WTC11 (cell line): ENCODE measurements at regions not wholly inside any gene's neighbourhood (a gene's known extent, or its start where the extent isn't known, plus 50 kb on each side); places are given as distances from the start of the nearest gene placed in this dataset.

ENCODE experiments used
- ATAC-seq: fragments of 200-7000 bp; cut with Tn5 transposase; 2 replicates; pipeline ENCODE4 v1.10.0; 2021; ENCODE audit warnings: mild to moderate bottlenecking, moderate library complexity
- CTCF ChIA-PET: fragments of 300-600 bp; sonication (Branson Sonifier 250); formaldehyde crosslinking; loops from one replicate; lab custom pipeline; 2021; ENCODE audit warnings: antibody characterized with exemption; lab: Charles Lee
- POLR2A ChIA-PET: fragments of 350-600 bp; sonication (Branson Sonifier 250); formaldehyde crosslinking; loops from one replicate; lab custom pipeline; 2021; ENCODE audit warnings: antibody characterized with exemption; lab: Charles Lee
- DNase-seq: peaks from one replicate; pipeline ENCODE4 v3.0.0; 2021; ENCODE audit warnings: low spot score
- H3K27ac Mint-ChIP-seq: 2 replicates; pipeline ENCODE4 v1.8.0; 2021; ENCODE audit warnings: mixed read lengths
- H3K27me3 Mint-ChIP-seq: 2 replicates; pipeline ENCODE4 v1.8.0; 2021; ENCODE audit warnings: low read depth, mild to moderate bottlenecking, moderate library complexity, mixed read lengths
- H3K36me3 Mint-ChIP-seq: 2 replicates; pipeline ENCODE4 v1.8.0; 2021; ENCODE audit warnings: mixed read lengths
- H3K4me1 Mint-ChIP-seq: 2 replicates; pipeline ENCODE4 v1.8.0; 2022; ENCODE audit warnings: mixed read lengths
- H3K4me3 Mint-ChIP-seq: 2 replicates; pipeline ENCODE4 v1.8.0; 2021; ENCODE audit warnings: mild to moderate bottlenecking, moderate library complexity, mixed read lengths
- H3K9me3 Mint-ChIP-seq: 2 replicates; pipeline ENCODE4 v1.8.0; 2021; ENCODE audit warnings: mixed read lengths
- CDX4 ChIP-seq: fragments of 250-450 bp; sonication (Bioruptor Pico); IDR thresholded peaks from 2 replicates; pipeline ENCODE4 v1.9.0; 2021; ENCODE audit warnings: moderate library complexity, mild to moderate bottlenecking, inconsistent platforms, borderline replicate concordance
- CREB1 ChIP-seq: sonication (generic); formaldehyde crosslinking; IDR thresholded peaks from 2 replicates; pipeline ENCODE4 v1.8.0; 2023; ENCODE audit warnings: mild to moderate bottlenecking, missing genetic modification reagents
- CREM ChIP-seq: sonication (generic); formaldehyde crosslinking; IDR thresholded peaks from 2 replicates; pipeline ENCODE4 v1.8.1; 2022; ENCODE audit warnings: mild to moderate bottlenecking, missing genetic modification reagents, moderate library complexity
- CTCF ChIP-seq: fragments of 200-600 bp; IDR thresholded peaks from 2 replicates; pipeline ENCODE4 v1.8.0; 2022; ENCODE audit warnings: antibody characterized with exemption
- E2F1 ChIP-seq: sonication (generic); formaldehyde crosslinking; IDR thresholded peaks from 2 replicates; pipeline ENCODE4 v1.8.0; 2022; ENCODE audit warnings: mild to moderate bottlenecking, missing genetic modification reagents
- FOXP1 ChIP-seq: sonication (generic); formaldehyde crosslinking; IDR thresholded peaks from 2 replicates; pipeline ENCODE4 v1.8.0; 2022; ENCODE audit warnings: missing genetic modification reagents, mild to moderate bottlenecking, moderate library complexity, borderline replicate concordance
- GABPB1 ChIP-seq: sonication (generic); formaldehyde crosslinking; IDR thresholded peaks from 2 replicates; pipeline ENCODE4 v1.8.1; 2023; ENCODE audit warnings: mild to moderate bottlenecking, missing genetic modification reagents
- GTF2I ChIP-seq: fragments of 250-450 bp; sonication (Bioruptor Pico); conservative IDR thresholded peaks from 2 replicates; pipeline ENCODE4 v1.4.0; 2021; ENCODE audit warnings: mild to moderate bottlenecking
- IRF2 ChIP-seq: sonication (generic); formaldehyde crosslinking; IDR thresholded peaks from 2 replicates; pipeline ENCODE4 v1.8.0; 2022; ENCODE audit warnings: low read depth, missing genetic modification reagents, borderline replicate concordance
- JAZF1 ChIP-seq: fragments of 250-450 bp; sonication (Bioruptor Pico); IDR thresholded peaks from 2 replicates; pipeline ENCODE4 v1.9.0; 2021; ENCODE audit warnings: moderate library complexity, mild to moderate bottlenecking, inconsistent platforms
- MXD4 ChIP-seq: fragments of 250-450 bp; sonication (Bioruptor Pico); IDR thresholded peaks from 2 replicates; pipeline ENCODE4 v1.8.0; 2021; ENCODE audit warnings: mild to moderate bottlenecking, moderate library complexity, borderline replicate concordance
- PREB ChIP-seq: sonication (generic); formaldehyde crosslinking; IDR thresholded peaks from 2 replicates; pipeline ENCODE4 v1.8.1; 2022; ENCODE audit warnings: mild to moderate bottlenecking, missing genetic modification reagents, moderate library complexity, borderline replicate concordance
- USF1 ChIP-seq: sonication (generic); formaldehyde crosslinking; IDR thresholded peaks from 2 replicates; pipeline ENCODE4 v1.8.0; 2022; ENCODE audit warnings: mild to moderate bottlenecking, missing genetic modification reagents
- ZNF425 ChIP-seq: fragments of 250-450 bp; sonication (Bioruptor Pico); conservative IDR thresholded peaks from 2 replicates; pipeline ENCODE4 v1.9.0; 2021; ENCODE audit warnings: mild to moderate bottlenecking
- TF ChIP-seq, protein P1 (sequence below): sonication (generic); formaldehyde crosslinking; IDR thresholded peaks from 2 replicates; pipeline ENCODE4 v1.8.1; 2023; ENCODE audit warnings: mild to moderate bottlenecking, missing genetic modification reagents, moderate library complexity
- TF ChIP-seq, protein P2 (sequence below): fragments of 250-450 bp; sonication (Bioruptor Pico); IDR thresholded peaks from 2 replicates; pipeline ENCODE4 v1.9.0; 2021; ENCODE audit warnings: mild to moderate bottlenecking, borderline replicate concordance
- TF ChIP-seq, protein P3 (sequence below): sonication (generic); formaldehyde crosslinking; IDR thresholded peaks from 2 replicates; pipeline ENCODE4 v1.8.1; 2022; ENCODE audit warnings: missing genetic modification reagents, borderline replicate concordance
- TF ChIP-seq, protein P4 (sequence below): sonication (generic); formaldehyde crosslinking; IDR thresholded peaks from 2 replicates; pipeline ENCODE4 v1.8.0; 2022; ENCODE audit warnings: mild to moderate bottlenecking, missing genetic modification reagents

- DNase-seq (no peak), ATAC-seq (no peak)
- H3K36me3 Mint-ChIP-seq = no peaks in the 10 kb centered on the region
- H3K27ac Mint-ChIP-seq = no peak overlapping the region
- no peaks in the 10 kb centered on the region for H3K27me3 Mint-ChIP-seq
- POLR2A ChIA-PET = no interaction called here
- peaks cover 4% of the 10 kb centered on the region; the same call in 1 of the 2 replicates for H3K4me1 Mint-ChIP-seq
- H3K9me3 Mint-ChIP-seq = peaks cover 14% of the 10 kb centered on the region
- CTCF ChIA-PET = no interaction called here
- H3K4me3 Mint-ChIP-seq = no peak overlapping the region
- TF ChIP-seq E2F1 (CRISPR knock-in tag) (no peak), FOXP1 (CRISPR knock-in tag) (no peak), CDX4 (CRISPR knock-in tag) (no peak), USF1 (no peak), CREB1 (CRISPR knock-in tag) (no peak), CTCF (no peak), CREM (no peak), GTF2I (no peak), IRF2 (CRISPR knock-in tag) (no peak)
- TF ChIP-seq, protein P1, sequence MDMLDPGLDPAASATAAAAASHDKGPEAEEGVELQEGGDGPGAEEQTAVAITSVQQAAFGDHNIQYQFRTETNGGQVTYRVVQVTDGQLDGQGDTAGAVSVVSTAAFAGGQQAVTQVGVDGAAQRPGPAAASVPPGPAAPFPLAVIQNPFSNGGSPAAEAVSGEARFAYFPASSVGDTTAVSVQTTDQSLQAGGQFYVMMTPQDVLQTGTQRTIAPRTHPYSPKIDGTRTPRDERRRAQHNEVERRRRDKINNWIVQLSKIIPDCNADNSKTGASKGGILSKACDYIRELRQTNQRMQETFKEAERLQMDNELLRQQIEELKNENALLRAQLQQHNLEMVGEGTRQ (CRISPR knock-in tag) = no peak
- TF ChIP-seq, protein P2, sequence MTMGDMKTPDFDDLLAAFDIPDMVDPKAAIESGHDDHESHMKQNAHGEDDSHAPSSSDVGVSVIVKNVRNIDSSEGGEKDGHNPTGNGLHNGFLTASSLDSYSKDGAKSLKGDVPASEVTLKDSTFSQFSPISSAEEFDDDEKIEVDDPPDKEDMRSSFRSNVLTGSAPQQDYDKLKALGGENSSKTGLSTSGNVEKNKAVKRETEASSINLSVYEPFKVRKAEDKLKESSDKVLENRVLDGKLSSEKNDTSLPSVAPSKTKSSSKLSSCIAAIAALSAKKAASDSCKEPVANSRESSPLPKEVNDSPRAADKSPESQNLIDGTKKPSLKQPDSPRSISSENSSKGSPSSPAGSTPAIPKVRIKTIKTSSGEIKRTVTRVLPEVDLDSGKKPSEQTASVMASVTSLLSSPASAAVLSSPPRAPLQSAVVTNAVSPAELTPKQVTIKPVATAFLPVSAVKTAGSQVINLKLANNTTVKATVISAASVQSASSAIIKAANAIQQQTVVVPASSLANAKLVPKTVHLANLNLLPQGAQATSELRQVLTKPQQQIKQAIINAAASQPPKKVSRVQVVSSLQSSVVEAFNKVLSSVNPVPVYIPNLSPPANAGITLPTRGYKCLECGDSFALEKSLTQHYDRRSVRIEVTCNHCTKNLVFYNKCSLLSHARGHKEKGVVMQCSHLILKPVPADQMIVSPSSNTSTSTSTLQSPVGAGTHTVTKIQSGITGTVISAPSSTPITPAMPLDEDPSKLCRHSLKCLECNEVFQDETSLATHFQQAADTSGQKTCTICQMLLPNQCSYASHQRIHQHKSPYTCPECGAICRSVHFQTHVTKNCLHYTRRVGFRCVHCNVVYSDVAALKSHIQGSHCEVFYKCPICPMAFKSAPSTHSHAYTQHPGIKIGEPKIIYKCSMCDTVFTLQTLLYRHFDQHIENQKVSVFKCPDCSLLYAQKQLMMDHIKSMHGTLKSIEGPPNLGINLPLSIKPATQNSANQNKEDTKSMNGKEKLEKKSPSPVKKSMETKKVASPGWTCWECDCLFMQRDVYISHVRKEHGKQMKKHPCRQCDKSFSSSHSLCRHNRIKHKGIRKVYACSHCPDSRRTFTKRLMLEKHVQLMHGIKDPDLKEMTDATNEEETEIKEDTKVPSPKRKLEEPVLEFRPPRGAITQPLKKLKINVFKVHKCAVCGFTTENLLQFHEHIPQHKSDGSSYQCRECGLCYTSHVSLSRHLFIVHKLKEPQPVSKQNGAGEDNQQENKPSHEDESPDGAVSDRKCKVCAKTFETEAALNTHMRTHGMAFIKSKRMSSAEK = no peak
- TF ChIP-seq, protein P3, sequence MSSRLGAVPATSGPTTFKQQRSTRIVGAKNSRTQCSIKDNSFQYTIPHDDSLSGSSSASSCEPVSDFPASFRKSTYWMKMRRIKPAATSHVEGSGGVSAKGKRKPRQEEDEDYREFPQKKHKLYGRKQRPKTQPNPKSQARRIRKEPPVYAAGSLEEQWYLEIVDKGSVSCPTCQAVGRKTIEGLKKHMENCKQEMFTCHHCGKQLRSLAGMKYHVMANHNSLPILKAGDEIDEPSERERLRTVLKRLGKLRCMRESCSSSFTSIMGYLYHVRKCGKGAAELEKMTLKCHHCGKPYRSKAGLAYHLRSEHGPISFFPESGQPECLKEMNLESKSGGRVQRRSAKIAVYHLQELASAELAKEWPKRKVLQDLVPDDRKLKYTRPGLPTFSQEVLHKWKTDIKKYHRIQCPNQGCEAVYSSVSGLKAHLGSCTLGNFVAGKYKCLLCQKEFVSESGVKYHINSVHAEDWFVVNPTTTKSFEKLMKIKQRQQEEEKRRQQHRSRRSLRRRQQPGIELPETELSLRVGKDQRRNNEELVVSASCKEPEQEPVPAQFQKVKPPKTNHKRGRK (CRISPR knock-in tag) = no peak
These were observed 568.0 kb downstream of the TECRL start for GRCh38 chr4:63841266-63841665.

GRCh38 chr4:63831590-63832155 is 577.6 kb downstream of the TECRL start:
- CTCF ChIA-PET = no interaction called here
- Mint-ChIP-seq H3K27ac (no peak overlapping the region), H3K27me3 (no peaks in the 10 kb centered on the region; the same call in 1 of the 2 replicates), H3K4me1 (peaks cover 11% of the 10 kb centered on the region), H3K36me3 (no peaks in the 10 kb centered on the region), H3K9me3 (0 out of 2 replicates have a peak, but pooled peaks cover 7% of the 10 kb centered on the region), H3K4me3 (no peak overlapping the region)
- no peak for ATAC-seq
- POLR2A ChIA-PET = no interaction called here
- DNase-seq = no peak
- TF ChIP-seq GABPB1 (CRISPR knock-in tag) (no peak), ZNF425 (CRISPR knock-in tag) (no peak), JAZF1 (CRISPR knock-in tag) (no peak), MXD4 (CRISPR knock-in tag) (no peak), PREB (CRISPR knock-in tag) (no peak)
- TF ChIP-seq, protein P4, sequence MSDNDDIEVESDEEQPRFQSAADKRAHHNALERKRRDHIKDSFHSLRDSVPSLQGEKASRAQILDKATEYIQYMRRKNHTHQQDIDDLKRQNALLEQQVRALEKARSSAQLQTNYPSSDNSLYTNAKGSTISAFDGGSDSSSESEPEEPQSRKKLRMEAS (CRISPR knock-in tag) = no peak
